Muscle of leg (tissue), 3 donors: ENCODE measurements at regions not wholly inside any gene's neighbourhood (a gene's known extent, or its start where the extent isn't known, plus 50 kb on each side); places are given as distances from the start of the nearest gene placed in this dataset.
"Not testable (repeated sequence)": the region's sequence is repeated elsewhere in the genome, so short reads cannot be mapped to it uniquely, and the experiment has no call there.

Experiments used
- DNase-seq: peaks from one replicate; pipeline ENCODE4 v3.0.0; 2013
- H3K27ac ChIP-seq: one replicate; pipeline ENCODE4 v1.5.1; 2013; ENCODE audit warnings: mild to moderate bottlenecking, low read length, control low read depth
- H3K27me3 ChIP-seq: one replicate; pipeline ENCODE4 v1.6.1; 2013; ENCODE audit warnings: low read length; ENCODE audit not compliant: control insufficient read depth, insufficient read depth
- H3K36me3 ChIP-seq: one replicate; pipeline ENCODE4 v1.6.1; 2013; ENCODE audit warnings: low read length; ENCODE audit not compliant: control insufficient read depth, insufficient read depth
- H3K4me1 ChIP-seq: one replicate; pipeline ENCODE4 v1.6.1; 2013; ENCODE audit warnings: low read length; ENCODE audit not compliant: control insufficient read depth, insufficient read depth
- H3K4me3 ChIP-seq: one replicate; pipeline ENCODE4 v1.5.1; 2013; ENCODE audit warnings: low read length, control low read depth
- H3K9me3 ChIP-seq: replicated peaks from 2 replicates; pipeline ENCODE4 v1.6.1; 2013; ENCODE audit warnings: low read depth, low read length; ENCODE audit not compliant: control insufficient read depth
- WGBS: methylation state at CpG from one replicate; pipeline ENCODE4 v1.1.5; 2013; ENCODE audit warnings: missing lambda C conversion rate; ENCODE audit not compliant: insufficient coverage; 5-methylcytosine and 5-hydroxymethylcytosine counted together

DNA sequence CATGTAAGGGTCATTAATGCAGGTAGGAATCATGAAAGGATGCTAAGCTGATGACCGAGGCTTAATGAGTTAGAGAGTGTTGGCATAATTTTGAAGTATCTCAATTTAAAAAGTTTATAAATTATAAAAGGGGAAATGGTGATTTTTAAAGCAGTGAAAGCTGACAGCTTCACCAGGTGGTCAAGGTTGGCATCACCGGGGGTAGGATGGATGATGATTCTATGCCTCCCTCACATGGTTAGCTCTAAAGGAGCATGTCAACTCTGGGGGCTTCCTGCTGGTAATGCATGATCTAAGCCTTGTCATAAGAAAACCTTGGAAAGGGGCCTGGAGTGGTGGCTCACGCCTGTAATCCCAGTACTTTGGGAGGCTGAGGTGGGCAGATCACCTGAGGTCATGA is 89.2 kb upstream of the MARCKS start:
- H3K4me1 ChIP-seq: no peaks in the 10 kb centered on the region
- no peak overlapping the region for H3K27ac ChIP-seq
- DNase-seq: no peak
- H3K4me3 ChIP-seq: no peak overlapping the region
- no peaks in the 10 kb centered on the region for H3K36me3 ChIP-seq
- H3K9me3 ChIP-seq: no peaks in the 10 kb centered on the region
- H3K27me3 ChIP-seq: no peaks in the 10 kb centered on the region
- 100% methylated on average over 1 of the region's 3 CpGs for WGBS

DNA sequence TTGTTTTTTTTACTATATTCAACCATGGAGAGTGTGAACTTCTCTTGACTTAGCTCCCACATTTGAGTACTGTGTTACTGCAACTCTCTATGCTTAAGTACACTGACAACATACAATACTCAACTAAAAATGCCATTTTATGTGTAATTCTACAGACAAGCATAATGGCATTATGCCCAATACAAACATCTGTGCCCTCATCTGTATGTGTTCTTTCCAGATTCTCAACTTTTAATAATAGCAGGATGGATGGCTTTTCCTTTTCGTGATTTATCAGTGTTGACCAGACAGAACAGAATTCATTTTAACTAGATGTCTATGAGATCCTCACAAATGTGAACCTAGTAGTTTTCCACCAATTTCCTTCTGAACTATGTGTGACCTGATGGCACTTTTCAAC is 84.2 kb upstream of the MARCKS start:
- no peaks in the 10 kb centered on the region for H3K36me3 ChIP-seq
- no peaks in the 10 kb centered on the region for H3K27me3 ChIP-seq
- WGBS: no CpG with 5 or more reads among the region's 1 CpG
- no peak overlapping the region for H3K27ac ChIP-seq
- DNase-seq: no peak
- H3K4me3 ChIP-seq: no peak overlapping the region
- H3K4me1 ChIP-seq: no peaks in the 10 kb centered on the region
- H3K9me3 ChIP-seq: no peaks in the 10 kb centered on the region

DNA sequence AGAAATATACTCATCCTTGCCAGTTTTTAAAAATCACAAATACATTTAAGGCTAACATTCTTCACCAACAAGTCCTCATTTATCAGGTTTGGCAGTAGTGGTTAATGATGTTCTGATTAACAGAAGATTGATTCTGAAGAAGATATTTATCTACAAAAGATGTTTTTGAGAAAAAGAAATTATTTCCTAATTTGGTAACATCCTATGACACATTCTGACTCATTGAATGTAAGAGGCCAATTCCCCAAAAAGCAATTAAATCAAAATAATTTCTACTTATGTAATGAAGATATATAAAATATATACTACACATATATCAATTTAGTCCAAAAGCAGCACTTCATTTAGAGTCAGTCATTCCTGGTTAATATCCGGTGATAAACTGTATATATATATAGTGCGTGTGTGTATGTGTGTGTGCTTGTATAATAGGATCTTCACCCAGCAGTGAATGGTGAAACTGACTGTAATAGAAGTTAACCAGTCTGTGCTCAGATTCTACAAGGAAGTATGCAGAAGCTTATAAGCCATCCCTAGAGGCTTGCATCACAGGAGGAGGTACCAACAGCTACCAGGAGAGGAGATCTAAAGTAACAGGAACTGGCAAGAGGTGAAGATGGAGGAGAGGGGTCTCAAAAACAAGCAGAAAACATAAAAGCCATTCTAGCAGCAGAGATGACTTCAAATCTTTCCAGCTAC is 82.9 kb upstream of the MARCKS start:
- Histone ChIP-seq H3K9me3 (no peaks in the 10 kb centered on the region), H3K27ac (no peak overlapping the region), H3K27me3 (no peaks in the 10 kb centered on the region), H3K4me1 (no peaks in the 10 kb centered on the region), H3K36me3 (no peaks in the 10 kb centered on the region), H3K4me3 (no peak overlapping the region)
- peak; percentile 32 for DNase-seq
- WGBS: no CpG with 5 or more reads among the region's 2 CpGs

DNA sequence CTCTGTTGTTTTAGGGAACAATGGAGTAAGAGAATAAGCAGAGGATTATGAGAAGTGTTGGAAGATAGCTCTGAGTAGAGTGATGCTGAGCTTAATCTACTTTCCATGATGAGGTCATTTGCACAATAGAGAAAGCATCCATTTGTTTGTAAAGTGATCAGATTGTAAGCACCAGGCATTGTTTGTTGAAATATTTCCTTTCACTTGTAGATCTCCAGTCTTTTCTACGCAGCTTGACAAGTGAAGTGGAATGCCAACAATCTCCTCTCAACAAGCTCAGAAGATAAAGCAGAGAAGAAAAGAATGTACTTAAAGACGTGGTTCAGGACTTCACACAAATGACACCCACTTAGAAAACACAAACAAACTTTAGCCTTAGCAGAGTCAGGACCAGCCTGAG is 80.1 kb upstream of the MARCKS start:
- no peaks in the 10 kb centered on the region for H3K36me3 ChIP-seq
- WGBS: no CpG with 5 or more reads among the region's 2 CpGs
- H3K9me3 ChIP-seq: no peaks in the 10 kb centered on the region
- no peak overlapping the region for H3K4me3 ChIP-seq
- H3K27ac ChIP-seq: no peak overlapping the region
- H3K27me3 ChIP-seq: no peaks in the 10 kb centered on the region
- no peaks in the 10 kb centered on the region for H3K4me1 ChIP-seq
- no peak for DNase-seq

DNA sequence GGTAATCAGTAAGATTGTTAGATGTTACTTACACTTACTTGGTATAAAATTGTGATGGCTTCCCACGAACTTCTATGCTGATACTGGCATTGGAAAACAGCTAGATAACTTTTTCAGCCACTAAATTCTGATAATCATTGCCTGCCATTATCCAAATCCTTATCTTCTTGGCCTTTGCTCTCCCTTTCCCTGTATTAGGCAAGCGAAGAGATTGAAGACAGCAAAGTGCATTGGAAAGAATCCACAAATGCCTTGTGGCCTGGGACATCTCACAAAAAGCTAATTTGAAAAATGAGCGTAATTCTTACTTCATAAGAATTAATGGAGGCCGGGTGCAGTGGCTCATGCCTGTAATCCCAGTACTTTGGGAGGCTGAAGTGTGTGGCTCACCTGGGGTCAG is 79.5 kb upstream of the MARCKS start:
- 60% methylated on average over 1 of the region's 4 CpGs for WGBS

DNA sequence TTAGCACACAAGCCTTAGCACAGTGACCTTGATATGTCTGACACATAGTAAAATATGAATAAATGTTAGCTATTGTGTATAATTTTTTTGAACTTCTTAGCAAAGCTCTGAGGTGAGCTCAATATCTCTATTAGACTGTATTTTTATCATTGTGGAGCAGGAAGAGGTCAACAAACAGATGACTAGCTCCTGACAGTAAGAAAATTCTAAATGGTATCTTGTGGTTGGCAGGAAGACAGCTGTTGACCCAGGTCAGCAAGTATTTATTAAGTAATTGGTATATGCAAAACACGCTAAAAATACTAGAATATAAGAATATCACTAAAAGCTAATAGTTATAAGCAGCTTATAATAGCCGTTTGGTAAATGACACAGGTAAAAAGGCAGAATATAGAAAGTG is 77.5 kb upstream of the MARCKS start:
- no CpG with 5 or more reads among the region's 2 CpGs for WGBS
- H3K4me3 ChIP-seq: no peak overlapping the region
- H3K27ac ChIP-seq: no peak overlapping the region
- H3K9me3 ChIP-seq: no peaks in the 10 kb centered on the region
- DNase-seq: no peak
- H3K36me3 ChIP-seq: no peaks in the 10 kb centered on the region
- no peaks in the 10 kb centered on the region for H3K27me3 ChIP-seq
- no peaks in the 10 kb centered on the region for H3K4me1 ChIP-seq

More for the DNA sequence above, 79.5 kb upstream of the MARCKS start:
- Histone ChIP-seq H3K36me3 (no peaks in the 10 kb centered on the region), H3K9me3 (no peaks in the 10 kb centered on the region), H3K4me1 (no peaks in the 10 kb centered on the region), H3K27ac (no peak overlapping the region), H3K27me3 (no peaks in the 10 kb centered on the region), H3K4me3 (no peak overlapping the region)
- no peak for DNase-seq

DNA sequence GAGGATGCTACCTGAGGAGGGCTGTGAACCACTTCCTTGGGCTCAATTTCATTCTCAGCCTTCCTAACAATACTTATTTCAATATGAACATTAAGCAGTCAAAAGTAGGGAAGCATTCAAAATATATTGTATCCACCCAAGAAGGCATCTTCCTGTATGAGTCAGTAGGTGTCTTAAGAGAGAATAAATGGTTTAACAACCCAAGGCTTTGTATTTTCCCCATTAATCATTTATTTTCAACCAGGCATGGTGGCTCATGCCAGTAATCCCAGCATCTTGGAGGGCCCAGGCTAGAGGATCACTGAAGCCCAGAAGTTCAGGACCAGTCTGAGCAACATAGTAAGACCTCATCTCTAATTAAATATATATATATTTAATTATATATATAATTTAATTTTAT is 74.5 kb upstream of the MARCKS start:
- Histone ChIP-seq H3K27me3 (no peaks in the 10 kb centered on the region), H3K4me3 (no peak overlapping the region), H3K9me3 (no peaks in the 10 kb centered on the region), H3K4me1 (no peaks in the 10 kb centered on the region), H3K27ac (no peak overlapping the region), H3K36me3 (no peaks in the 10 kb centered on the region)
- no peak for DNase-seq

DNA sequence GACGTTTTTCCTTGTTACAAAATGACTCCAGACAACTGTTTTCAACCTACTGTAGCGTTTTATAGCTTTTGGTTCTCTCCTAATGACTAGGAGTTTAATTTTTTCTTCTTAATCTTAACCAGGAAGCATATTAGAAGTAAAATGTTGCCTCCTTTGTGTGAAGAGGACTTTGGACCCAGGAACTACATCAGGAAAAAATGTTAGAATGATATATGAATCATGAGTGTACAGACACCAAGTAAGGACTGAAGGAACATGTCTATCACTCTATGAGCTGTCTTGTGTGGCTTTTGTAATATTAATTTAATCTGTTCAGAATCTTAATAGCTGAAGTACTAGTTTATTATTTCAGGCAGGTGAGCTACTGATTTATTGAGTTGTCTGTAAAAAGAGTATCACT is 71.0 kb upstream of the MARCKS start:
- no peak overlapping the region for H3K4me3 ChIP-seq
- no peak for DNase-seq
- H3K27me3 ChIP-seq: no peaks in the 10 kb centered on the region
- no CpG with 5 or more reads among the region's 2 CpGs for WGBS
- no peaks in the 10 kb centered on the region for H3K36me3 ChIP-seq
- no peaks in the 10 kb centered on the region for H3K4me1 ChIP-seq
- H3K27ac ChIP-seq: no peak overlapping the region
- no peaks in the 10 kb centered on the region for H3K9me3 ChIP-seq

DNA sequence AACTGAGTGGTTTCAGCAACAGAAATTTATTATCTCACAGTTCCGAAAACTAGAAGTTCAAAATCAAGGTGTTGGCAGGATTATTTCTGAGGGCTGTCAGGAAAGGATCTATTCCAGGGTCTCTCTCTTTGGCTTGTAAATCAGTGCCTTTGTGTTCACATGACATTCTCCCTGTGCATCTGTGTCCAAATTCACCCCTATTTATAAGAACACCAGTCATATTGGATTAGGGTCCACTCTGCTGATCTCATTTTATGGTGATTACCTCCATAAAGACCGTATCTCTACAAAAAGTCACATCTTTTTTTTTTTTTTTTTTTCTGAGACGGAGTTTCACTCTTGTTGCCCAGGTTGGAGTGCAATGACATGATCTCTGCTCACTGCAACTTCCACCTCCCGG is 68.6 kb upstream of the MARCKS start:
- H3K27me3 ChIP-seq: no peaks in the 10 kb centered on the region
- H3K4me1 ChIP-seq: no peaks in the 10 kb centered on the region
- no peaks in the 10 kb centered on the region for H3K9me3 ChIP-seq

DNA sequence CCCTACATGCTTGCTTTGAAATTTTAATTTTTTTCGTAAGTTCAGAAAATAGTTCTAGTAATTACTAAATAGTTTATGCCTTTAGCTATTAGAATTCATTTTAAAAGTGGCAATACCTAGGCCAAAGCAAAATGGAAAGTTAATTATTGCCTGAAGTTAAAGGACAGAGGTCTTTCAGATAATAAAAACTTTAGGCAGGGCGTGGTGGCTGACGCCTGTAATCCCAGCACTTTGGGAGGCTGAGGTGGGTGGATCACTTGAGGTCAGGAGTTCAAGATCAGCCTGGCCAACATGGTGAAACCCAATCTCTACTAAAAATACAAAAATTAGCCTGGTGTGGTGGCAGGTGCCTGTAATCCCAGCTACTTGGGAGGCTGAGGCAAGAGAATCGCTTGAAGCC is 65.9 kb upstream of the MARCKS start:
- no CpG with 5 or more reads among the region's 4 CpGs for WGBS

More for the DNA sequence above, 68.6 kb upstream of the MARCKS start:
- Histone ChIP-seq H3K27ac (no peak overlapping the region), H3K36me3 (no peaks in the 10 kb centered on the region), H3K4me3 (no peak overlapping the region)
- no peak for DNase-seq
- no CpG with 5 or more reads among the region's 4 CpGs for WGBS

DNA sequence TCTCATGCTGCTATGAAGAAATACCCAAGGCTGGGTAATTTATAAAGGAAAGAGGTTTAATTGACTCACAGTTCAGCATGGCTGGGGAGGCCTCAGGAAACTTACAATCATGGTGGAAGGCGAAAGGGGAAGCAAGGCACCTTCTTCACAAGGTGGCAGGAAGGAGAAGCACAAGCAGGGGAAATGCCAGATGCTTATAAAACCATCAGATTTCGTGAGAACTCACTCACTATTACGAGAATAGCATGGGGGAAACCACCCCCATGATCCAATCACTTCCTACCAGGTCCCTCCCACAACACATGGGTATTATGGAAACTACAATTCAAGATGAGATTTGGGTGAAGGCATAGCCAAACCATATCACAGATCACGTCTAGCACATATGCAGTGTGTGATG is 61.8 kb upstream of the MARCKS start:
- not testable (repeated sequence) for H3K27me3 ChIP-seq, DNase-seq, H3K9me3 ChIP-seq, H3K4me3 ChIP-seq, H3K4me1 ChIP-seq, H3K27ac ChIP-seq, H3K36me3 ChIP-seq
- WGBS: no CpG with 5 or more reads among the region's 4 CpGs

More for the DNA sequence above, 65.9 kb upstream of the MARCKS start:
- not testable (repeated sequence) for H3K27me3 ChIP-seq, H3K36me3 ChIP-seq, H3K9me3 ChIP-seq, H3K27ac ChIP-seq, H3K4me1 ChIP-seq, H3K4me3 ChIP-seq, DNase-seq
